ENCODE measurements at regions not wholly inside any gene's neighbourhood (a gene's known extent, or its start where the extent isn't known, plus 50 kb on each side); places are given as distances from the start of the nearest gene placed in this dataset.

DNA sequence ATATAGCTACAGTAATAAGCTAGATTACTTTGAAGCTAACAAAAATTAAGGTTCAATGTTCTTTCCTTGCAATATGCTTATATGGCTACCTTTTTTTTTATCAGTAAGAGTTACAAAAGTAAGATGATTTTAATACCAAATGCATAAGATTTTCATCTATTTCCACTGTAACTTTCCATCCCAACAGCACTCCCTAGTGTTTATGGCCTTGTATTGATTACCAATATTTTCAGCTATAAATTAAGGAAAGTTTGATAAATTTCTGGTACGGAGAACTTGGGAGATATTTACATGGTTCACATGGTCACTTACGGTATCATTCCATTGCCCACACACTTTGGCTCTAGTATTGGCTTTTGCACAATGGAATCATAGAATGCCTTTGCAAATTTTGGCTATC, 448.9 kb upstream of the PABPC4L start:
- Histone ChIP-seq H3K36me3 (no peaks in the 10 kb centered on the region), H3K9me3 (no peaks in the 10 kb centered on the region), H3K27ac (no peak overlapping the region), H3K4me1 (no peaks in the 10 kb centered on the region), H3K27me3 (replicated peaks in 1 of 7) (no peaks in the 10 kb centered on the region), H3K4me3 (no peak overlapping the region)
- WGBS, 5 donors, result 86 to 94% (median 91%) methylated on average over 2 of the region's 2 CpGs
- intact Hi-C loops (cut with DNase I; ENCODE audit: low total_unique reads), result no loop called here
- no peak for DNase-seq
- TF ChIP-seq POLR2AphosphoS5 (IDR thresholded peaks at IDR 0.05) (no peak), POLR2A (IDR thresholded peaks at IDR 0.05) (no peak)
- TF ChIP-seq, protein P1, sequence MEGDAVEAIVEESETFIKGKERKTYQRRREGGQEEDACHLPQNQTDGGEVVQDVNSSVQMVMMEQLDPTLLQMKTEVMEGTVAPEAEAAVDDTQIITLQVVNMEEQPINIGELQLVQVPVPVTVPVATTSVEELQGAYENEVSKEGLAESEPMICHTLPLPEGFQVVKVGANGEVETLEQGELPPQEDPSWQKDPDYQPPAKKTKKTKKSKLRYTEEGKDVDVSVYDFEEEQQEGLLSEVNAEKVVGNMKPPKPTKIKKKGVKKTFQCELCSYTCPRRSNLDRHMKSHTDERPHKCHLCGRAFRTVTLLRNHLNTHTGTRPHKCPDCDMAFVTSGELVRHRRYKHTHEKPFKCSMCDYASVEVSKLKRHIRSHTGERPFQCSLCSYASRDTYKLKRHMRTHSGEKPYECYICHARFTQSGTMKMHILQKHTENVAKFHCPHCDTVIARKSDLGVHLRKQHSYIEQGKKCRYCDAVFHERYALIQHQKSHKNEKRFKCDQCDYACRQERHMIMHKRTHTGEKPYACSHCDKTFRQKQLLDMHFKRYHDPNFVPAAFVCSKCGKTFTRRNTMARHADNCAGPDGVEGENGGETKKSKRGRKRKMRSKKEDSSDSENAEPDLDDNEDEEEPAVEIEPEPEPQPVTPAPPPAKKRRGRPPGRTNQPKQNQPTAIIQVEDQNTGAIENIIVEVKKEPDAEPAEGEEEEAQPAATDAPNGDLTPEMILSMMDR (IDR thresholded peaks at IDR 0.05 in 8 of 11, conservative IDR thresholded peaks at IDR 0.05 in 3 of 11), result no peak

DNA sequence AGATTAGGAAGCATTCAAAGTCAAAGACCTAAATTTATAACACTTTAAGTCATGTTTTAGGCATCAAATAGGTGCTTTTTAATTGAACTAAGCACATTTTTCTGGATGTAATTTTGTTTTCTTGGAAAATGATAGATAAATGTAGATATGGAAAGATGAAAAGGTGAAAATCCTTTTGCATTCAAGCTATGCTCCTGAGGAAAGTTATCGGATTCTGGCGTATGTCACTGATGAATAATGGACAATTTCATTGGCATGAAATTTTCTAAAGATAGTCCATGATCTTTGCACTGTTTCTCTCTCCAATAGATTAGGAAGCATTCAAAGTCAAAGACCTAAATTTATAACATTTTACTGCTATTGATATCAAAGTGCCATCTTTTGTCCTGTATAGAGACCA, 444.2 kb upstream of the PABPC4L start:
- Histone ChIP-seq H3K9me3 (peaks cover 0 to 6% (median 0%) of the 10 kb centered on the region in 8 donors), H3K4me3 (no peak overlapping the region), H3K27ac (no peak overlapping the region), H3K4me1 (no peaks in the 10 kb centered on the region), H3K36me3 (no peaks in the 10 kb centered on the region), H3K27me3 (replicated peaks in 1 of 7) (no peaks in the 10 kb centered on the region)
- intact Hi-C loops (cut with DNase I; ENCODE audit: low total_unique reads), result no loop called here
- no peak for DNase-seq
- no peak for TF ChIP-seq POLR2A (IDR thresholded peaks at IDR 0.05)
- 98 to 100% (median 99%) methylated on average over 2 of the region's 2 CpGs for WGBS, 5 donors

DNA sequence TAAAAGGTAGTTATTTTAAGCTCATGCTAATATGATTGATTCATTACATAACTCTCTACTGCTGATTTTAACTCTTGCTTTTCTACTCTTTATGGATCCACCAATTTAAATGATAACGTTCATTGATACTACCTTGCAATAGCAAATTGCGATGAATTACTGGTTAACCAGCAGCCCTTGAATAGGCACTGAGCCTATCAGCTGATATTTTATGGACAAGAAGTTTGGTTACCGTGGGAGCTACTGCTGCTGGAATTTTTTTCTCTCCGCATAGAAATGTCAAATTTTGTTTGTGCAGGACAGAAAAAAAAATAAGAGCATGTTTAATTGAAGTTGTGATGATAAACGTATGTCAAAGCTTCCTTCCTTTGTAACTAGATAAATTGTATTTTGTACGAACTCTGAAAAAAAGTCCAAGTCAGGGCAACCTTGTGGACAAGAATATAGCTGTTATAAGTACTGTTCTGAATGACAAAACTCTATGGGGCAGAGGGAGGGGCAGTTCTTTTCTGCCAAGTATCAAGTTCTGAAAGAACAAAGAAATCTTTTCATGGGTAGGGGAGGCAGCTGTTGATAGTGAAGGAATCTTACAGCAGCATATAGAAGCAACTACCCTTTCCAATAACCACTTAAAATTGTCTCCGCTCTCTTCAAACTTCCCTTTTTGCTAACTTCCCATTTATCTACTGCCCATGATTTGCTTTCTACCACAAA, 434.9 kb upstream of the PABPC4L start:
- no peaks in the 10 kb centered on the region for H3K36me3 ChIP-seq
- DNase-seq, result no peak
- H3K4me3 ChIP-seq, result no peak overlapping the region
- intact Hi-C loops (cut with DNase I; ENCODE audit: low total_unique reads), result no loop called here
- TF ChIP-seq POLR2AphosphoS5 (IDR thresholded peaks at IDR 0.05) (no peak), POLR2A (IDR thresholded peaks at IDR 0.05) (no peak)
- TF ChIP-seq, protein P1 (IDR thresholded peaks at IDR 0.05 in 8 of 11, conservative IDR thresholded peaks at IDR 0.05 in 3 of 11), result no peak
- no peaks in the 10 kb centered on the region for H3K4me1 ChIP-seq
- no peaks in the 10 kb centered on the region for H3K27me3 ChIP-seq (replicated peaks in 1 of 7)
- peaks cover 0 to 8% (median 0%) of the 10 kb centered on the region in 8 donors for H3K9me3 ChIP-seq
- 52 to 57% (median 54%) methylated on average over 7 of the region's 7 CpGs for WGBS, 5 donors
- H3K27ac ChIP-seq, result no peak overlapping the region

DNA sequence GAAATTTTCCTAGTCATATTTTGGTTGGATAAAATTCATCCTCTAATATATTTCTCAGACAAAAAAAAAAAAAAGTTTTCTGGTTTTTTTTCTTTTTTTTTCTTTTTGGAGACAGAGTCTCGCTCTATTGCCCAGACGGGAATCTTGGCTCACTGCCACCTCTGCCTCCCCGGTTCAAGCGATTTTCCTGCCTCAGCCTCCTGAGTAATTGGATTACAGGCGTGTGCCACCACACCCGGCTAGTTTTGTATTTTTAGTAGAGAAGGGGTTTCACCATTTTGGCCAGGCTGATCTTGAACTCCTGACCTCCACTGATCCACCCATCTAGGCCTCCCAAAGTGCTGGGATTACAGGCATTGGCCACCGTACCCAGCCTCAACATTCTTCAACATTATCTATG, 432.7 kb upstream of the PABPC4L start:
- Histone ChIP-seq H3K9me3 (peaks cover 0 to 8% (median 0%) of the 10 kb centered on the region in 8 donors), H3K4me3 (no peak overlapping the region), H3K27me3 (replicated peaks in 1 of 7) (no peaks in the 10 kb centered on the region), H3K4me1 (no peaks in the 10 kb centered on the region), H3K36me3 (no peaks in the 10 kb centered on the region), H3K27ac (no peak overlapping the region)
- TF ChIP-seq POLR2A (IDR thresholded peaks at IDR 0.05) (no peak), POLR2AphosphoS5 (IDR thresholded peaks at IDR 0.05) (no peak)
- TF ChIP-seq, protein P1 (IDR thresholded peaks at IDR 0.05 in 8 of 11, conservative IDR thresholded peaks at IDR 0.05 in 3 of 11), result no peak
- 67 to 79% (median 75%) methylated on average over 7 of the region's 7 CpGs for WGBS, 5 donors
- no peak for DNase-seq
- intact Hi-C loops (cut with DNase I; ENCODE audit: low total_unique reads), result no loop called here
